NOMO-1 (cell line): ENCODE measurements at regions not wholly inside any gene's neighbourhood (a gene's known extent, or its start where the extent isn't known, plus 50 kb on each side); places are given as distances from the start of the nearest gene placed in this dataset.
A peak's percentile ranks its signal among the peaks of the same experiment; 100 is the strongest.

Experiments
- DNase-seq, 2 experiments: peaks; one replicate each; lab custom pipeline; 2025; ENCODE audit not compliant: unreplicated experiment in 2 of 2; lab: John Stamatoyannopoulos, UW

GRCh38 chr4:140809676-140810075, 53.5 kb upstream of the TBC1D9 start:
- DNase-seq = no peak

GRCh38 chr4:140808256-140808655, 52.1 kb upstream of the TBC1D9 start:
- DNase-seq = no peak

- peak; percentile 66 to 93 for DNase-seq
These were observed 51.5 kb upstream of the TBC1D9 start for GRCh38 chr4:140807491-140808252.

- peak; percentile 32 to 82 for DNase-seq
These were observed 50.0 kb upstream of the TBC1D9 start for GRCh38 chr4:140806163-140806562.
